SK-N-SH (cell line): ENCODE measurements at regions not wholly inside any gene's neighbourhood (a gene's known extent, or its start where the extent isn't known, plus 50 kb on each side); places are given as distances from the start of the nearest gene placed in this dataset.

Experiments
- CTCF ChIA-PET: fragments of 300-600, 350-600 bp; formaldehyde crosslinking; extraction: SDS; loops from one replicate; lab custom pipeline; 2021; lab: Yijun Ruan, JAX
- POLR2A ChIA-PET: fragments of 350-600 bp; sonication (Branson Sonifier 250); formaldehyde crosslinking; extraction: SDS; loops from one replicate; lab custom pipeline; 2020; ENCODE audit warnings: antibody characterized with exemption, inconsistent platforms; lab: Yijun Ruan, JAX
- DNase-seq: peaks from one replicate; pipeline ENCODE4 v3.0.0; 2012
- H2AFZ ChIP-seq: fragments of 200-600 bp; sonication (generic); 2 replicates; pipeline ENCODE4 v1.8.1; 2016; ENCODE audit warnings: antibody characterized with exemption, mild to moderate bottlenecking, low read depth
- H3F3A ChIP-seq: fragments of 200-600 bp; sonication (generic); replicated peaks from 2 replicates; pipeline ENCODE3; 2016; ENCODE audit warnings: antibody characterized with exemption, mild to moderate bottlenecking; ENCODE audit not compliant: insufficient read depth
- H3K27ac ChIP-seq, 2 experiments: fragments of 200-500 bp in 1 of 2; fragments of 200-600 bp in 1 of 2; sonication (Bioruptor generic) in 1 of 2; sonication (generic), shearing (Covaris generic) in 1 of 2; 2 replicates each; pipeline versions ENCODE4 v1.5.1 to v1.6.1; 2014 to 2016; ENCODE audit warnings: low read depth in 2 of 2, inconsistent platforms in 1 of 2, low read length in 1 of 2, mild to moderate bottlenecking in 1 of 2, mixed read lengths in 1 of 2
- H3K27me3 ChIP-seq: fragments of 200-600 bp; sonication (generic), shearing (Covaris generic); 2 replicates; pipeline ENCODE4 v1.6.1; 2016; ENCODE audit warnings: mixed run types; ENCODE audit not compliant: insufficient read depth
- H3K36me3 ChIP-seq, 2 experiments: fragments of 200-500 bp in 1 of 2; fragments of 200-600 bp in 1 of 2; sonication (Bioruptor generic) in 1 of 2; sonication (generic) in 1 of 2; replicated peaks in 1 of 2; 2 replicates each; pipeline versions ENCODE3 to v1.5.1; 2014 to 2016; ENCODE audit warnings: low read length in 1 of 2, mild to moderate bottlenecking in 1 of 2; ENCODE audit not compliant: insufficient read depth in 2 of 2, control insufficient read depth in 1 of 2
- H3K4me1 ChIP-seq, 2 experiments: fragments of 200-500 bp in 1 of 2; fragments of 200-600 bp in 1 of 2; sonication (Bioruptor generic) in 1 of 2; sonication (generic), shearing (Covaris generic) in 1 of 2; 2 replicates each; pipeline versions ENCODE4 v1.5.1 to v1.6.1; 2014 to 2016; ENCODE audit warnings: low read depth in 1 of 2, low read length in 1 of 2, mixed run types in 1 of 2; ENCODE audit not compliant: insufficient read depth in 2 of 2, control insufficient read depth in 1 of 2
- H3K4me2 ChIP-seq: fragments of 200-600 bp; sonication (generic), shearing (Covaris generic); 2 replicates; pipeline ENCODE4 v1.6.1; 2017; ENCODE audit warnings: mixed run types
- H3K4me3 ChIP-seq, 2 experiments: fragments of 200-500 bp in 1 of 2; fragments of 200-600 bp in 1 of 2; sonication (Bioruptor generic) in 1 of 2; sonication (generic), shearing (Covaris generic) in 1 of 2; 2 replicates each; pipeline versions ENCODE4 v1.5.1 to v1.8.1; 2014 to 2016; ENCODE audit warnings: low read depth in 2 of 2, inconsistent platforms in 1 of 2, low read length in 1 of 2, mild to moderate bottlenecking in 1 of 2, mixed read lengths in 1 of 2, moderate library complexity in 1 of 2
- H3K79me2 ChIP-seq: fragments of 200-600 bp; sonication (generic); 2 replicates; pipeline ENCODE4 v1.8.1; 2017; ENCODE audit warnings: mild to moderate bottlenecking; ENCODE audit not compliant: insufficient read depth
- H3K9ac ChIP-seq: fragments of 200-600 bp; sonication (generic); 2 replicates; pipeline ENCODE4 v1.6.1; 2017; ENCODE audit warnings: mixed run types
- H3K9me2 ChIP-seq: fragments of 200-600 bp; sonication (generic); 2 replicates; pipeline ENCODE4 v1.6.1; 2017; ENCODE audit warnings: mixed run types
- H3K9me3 ChIP-seq: fragments of 200-600 bp; sonication (generic); 2 replicates; pipeline ENCODE4 v1.6.1; 2017; ENCODE audit warnings: mixed run types, mild to moderate bottlenecking, moderate library complexity
- H4K20me1 ChIP-seq: fragments of 200-600 bp; sonication (generic); 2 replicates; pipeline ENCODE4 v1.6.1; 2017; ENCODE audit warnings: mild to moderate bottlenecking, mixed run types; ENCODE audit not compliant: insufficient read depth
- CHD2 ChIP-seq: fragments of 150-350 bp; IDR thresholded peaks from 2 replicates; pipeline ENCODE4 v1.6.1; 2018; ENCODE audit warnings: low read length; ENCODE audit not compliant: partially characterized antibody
- ELF1 ChIP-seq: IDR thresholded peaks from 2 replicates; pipeline ENCODE4 v1.4.0; 2012
- FOSL2 ChIP-seq: IDR thresholded peaks from 2 replicates; pipeline ENCODE4 v1.4.0; 2012; ENCODE audit warnings: low read depth, mild to moderate bottlenecking, moderate library complexity, borderline replicate concordance
- FOXJ3 ChIP-seq: sonication (generic); formaldehyde crosslinking; IDR thresholded peaks from 2 replicates; pipeline ENCODE4 v1.5.1; 2020; ENCODE audit warnings: mild to moderate bottlenecking, missing genetic modification reagents
- GABPA ChIP-seq: IDR thresholded peaks from 2 replicates; pipeline ENCODE4 v1.4.0; 2012; ENCODE audit warnings: low read depth, mild to moderate bottlenecking
- GATA2 ChIP-seq: sonication (generic); formaldehyde crosslinking; IDR thresholded peaks from 2 replicates; pipeline ENCODE4 v1.5.0; 2020; ENCODE audit warnings: mild to moderate bottlenecking, missing genetic modification reagents
- JUND ChIP-seq: IDR thresholded peaks from 2 replicates; pipeline ENCODE4 v1.4.0; 2012
- RCOR1 ChIP-seq: fragments of 150-350 bp; IDR thresholded peaks from 2 replicates; pipeline ENCODE4 v1.6.1; 2017; ENCODE audit warnings: antibody characterized with exemption, low read length
- RFX5 ChIP-seq: IDR thresholded peaks from 2 replicates; pipeline ENCODE4 v1.6.1; 2012; ENCODE audit warnings: mild to moderate bottlenecking, improper control_type of control experiment, low read length
- SIN3A ChIP-seq: IDR thresholded peaks from 2 replicates; pipeline ENCODE4 v1.6.1; 2012; ENCODE audit warnings: low read depth, mild to moderate bottlenecking, low read length, moderate library complexity, borderline replicate concordance
- TCF12 ChIP-seq: IDR thresholded peaks from 2 replicates; pipeline ENCODE4 v1.4.0; 2012
- YY1 ChIP-seq: IDR thresholded peaks from 2 replicates; pipeline ENCODE4 v1.4.0; 2012; ENCODE audit warnings: low read depth, mild to moderate bottlenecking
- WGBS: methylation state at CpG from one replicate; pipeline ENCODE4 v1.1.6; 2017; ENCODE audit warnings: low lambda C conversion rate; 5-methylcytosine and 5-hydroxymethylcytosine counted together
- TF ChIP-seq, protein P1 (sequence below): fragments of 150-350 bp; IDR thresholded peaks from 2 replicates; pipeline ENCODE4 v1.6.1; 2016; ENCODE audit warnings: mild to moderate bottlenecking, low read depth, low read length
- TF ChIP-seq, protein P2 (sequence below): IDR thresholded peaks from 2 replicates; pipeline ENCODE4; 2012

DNA sequence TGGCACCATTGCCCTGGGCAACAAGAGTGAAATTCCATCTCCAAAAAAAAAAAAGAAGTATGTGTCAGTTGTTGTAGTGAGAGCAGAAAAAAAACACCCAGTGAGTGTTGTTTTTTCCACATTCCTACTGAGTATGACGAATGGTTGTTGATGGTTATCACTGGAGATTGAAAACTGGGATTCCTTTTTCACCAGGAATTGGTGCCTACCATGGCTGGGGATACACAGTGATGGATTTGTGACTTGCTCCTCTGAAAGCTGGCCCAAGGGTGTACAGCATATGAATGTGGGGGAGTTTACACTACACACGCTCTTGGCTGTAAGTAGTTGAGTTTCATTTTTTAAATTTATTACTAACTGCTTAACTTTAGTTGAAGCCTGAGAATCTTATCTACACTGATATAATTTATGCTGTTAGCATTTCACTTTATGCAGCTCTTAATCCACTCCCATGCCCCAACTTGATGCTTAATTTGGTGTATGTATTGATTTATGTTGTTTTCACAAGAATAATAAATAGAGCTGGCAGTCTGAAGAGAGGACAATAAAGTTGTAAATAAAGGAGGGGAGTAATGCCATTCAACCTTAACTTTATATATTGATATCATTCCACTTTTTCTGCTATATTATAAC lies 56.0 kb upstream of the MME start (continued):
- TF ChIP-seq FOSL2 = peak; percentile 45; the same call in 1 of the 2 replicates

DNA sequence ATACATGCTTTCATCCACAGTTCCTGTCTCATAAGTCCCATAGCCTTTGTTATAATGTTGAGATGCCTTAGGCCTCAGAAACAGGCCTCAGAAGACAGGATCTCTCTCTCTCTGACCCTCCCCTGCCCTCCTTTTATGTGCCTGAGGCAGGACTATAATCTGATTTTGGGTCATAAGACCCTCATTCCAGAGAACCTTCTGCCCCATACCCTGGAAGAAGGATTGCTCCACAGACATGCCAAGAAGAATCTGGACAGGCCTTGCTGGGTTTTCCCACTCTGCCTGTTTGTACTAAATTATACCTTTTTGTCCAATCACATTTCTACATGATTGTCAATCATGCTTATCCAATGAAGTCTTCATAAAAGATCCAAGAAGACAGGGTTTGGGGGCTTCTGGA lies 57.2 kb upstream of the MME start:
- H2AFZ ChIP-seq = no peak overlapping the region
- H3K27ac ChIP-seq = no peak overlapping the region
- no peak for DNase-seq
- H3K4me1 ChIP-seq = no peaks in the 10 kb centered on the region
- H3K9ac ChIP-seq = no peak overlapping the region
- H4K20me1 ChIP-seq = no peaks in the 10 kb centered on the region
- no peaks in the 10 kb centered on the region for H3F3A ChIP-seq
- H3K9me3 ChIP-seq = no peaks in the 10 kb centered on the region
- no peaks in the 10 kb centered on the region for H3K27me3 ChIP-seq
- CTCF ChIA-PET = no interaction called here
- H3K4me2 ChIP-seq = no peak overlapping the region
- no peak overlapping the region for H3K4me3 ChIP-seq
- TF ChIP-seq ELF1 (no peak), FOXJ3 (CRISPR knock-in tag) (no peak), CHD2 (no peak), JUND (no peak), SIN3A (no peak)
- POLR2A ChIA-PET = interaction anchor here (0.6 kb wide), 1 partner anchor 22 kb away, joined by 3 read pairs; no protein-coding TSS in a partner anchor
- no peaks in the 10 kb centered on the region for H3K36me3 ChIP-seq
- no peaks in the 10 kb centered on the region for H3K79me2 ChIP-seq
- H3K9me2 ChIP-seq = no peaks in the 10 kb centered on the region

DNA sequence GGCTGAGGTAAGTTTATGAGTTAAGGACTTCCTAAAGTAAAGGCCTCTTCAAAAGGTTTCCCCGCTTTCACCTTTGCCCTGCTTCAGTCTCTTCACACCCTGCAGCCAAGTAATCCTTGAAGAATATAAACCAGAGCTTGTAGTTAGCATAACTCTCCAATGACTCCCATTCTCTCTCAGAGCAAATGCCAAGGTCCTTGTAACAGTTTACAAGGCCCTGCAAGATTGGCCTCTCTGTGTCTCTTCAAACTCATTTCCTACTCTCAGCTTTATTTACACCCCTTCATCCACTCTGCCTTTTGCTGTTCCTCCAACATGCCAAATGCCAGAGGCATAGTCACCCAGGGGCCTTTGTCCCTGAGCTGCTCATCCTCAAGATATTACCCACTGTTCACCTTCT lies 60.5 kb upstream of the MME start:
- 73% methylated on average over 1 of the region's 1 CpG for WGBS
- no peaks in the 10 kb centered on the region for H3K9me3 ChIP-seq
- H4K20me1 ChIP-seq = no peaks in the 10 kb centered on the region
- no peaks in the 10 kb centered on the region for H3K36me3 ChIP-seq
- no peak for TF ChIP-seq RFX5
- TF ChIP-seq TCF12 = 0 out of 2 replicates have a peak, but pooled peaks have one; percentile 8
- no peaks in the 10 kb centered on the region for H3K9me2 ChIP-seq
- DNase-seq = no peak
- POLR2A ChIA-PET = no interaction called here
- H3K79me2 ChIP-seq = no peaks in the 10 kb centered on the region
- no peaks in the 10 kb centered on the region for H3K27me3 ChIP-seq
- no peak overlapping the region for H3K4me3 ChIP-seq
- CTCF ChIA-PET = no interaction called here
- no peak overlapping the region for H3K4me2 ChIP-seq
- no peaks in the 10 kb centered on the region for H3F3A ChIP-seq
- no peaks in the 10 kb centered on the region for H3K4me1 ChIP-seq
- H3K27ac ChIP-seq = no peak overlapping the region
- H2AFZ ChIP-seq = no peak overlapping the region
- H3K9ac ChIP-seq = no peak overlapping the region

DNA sequence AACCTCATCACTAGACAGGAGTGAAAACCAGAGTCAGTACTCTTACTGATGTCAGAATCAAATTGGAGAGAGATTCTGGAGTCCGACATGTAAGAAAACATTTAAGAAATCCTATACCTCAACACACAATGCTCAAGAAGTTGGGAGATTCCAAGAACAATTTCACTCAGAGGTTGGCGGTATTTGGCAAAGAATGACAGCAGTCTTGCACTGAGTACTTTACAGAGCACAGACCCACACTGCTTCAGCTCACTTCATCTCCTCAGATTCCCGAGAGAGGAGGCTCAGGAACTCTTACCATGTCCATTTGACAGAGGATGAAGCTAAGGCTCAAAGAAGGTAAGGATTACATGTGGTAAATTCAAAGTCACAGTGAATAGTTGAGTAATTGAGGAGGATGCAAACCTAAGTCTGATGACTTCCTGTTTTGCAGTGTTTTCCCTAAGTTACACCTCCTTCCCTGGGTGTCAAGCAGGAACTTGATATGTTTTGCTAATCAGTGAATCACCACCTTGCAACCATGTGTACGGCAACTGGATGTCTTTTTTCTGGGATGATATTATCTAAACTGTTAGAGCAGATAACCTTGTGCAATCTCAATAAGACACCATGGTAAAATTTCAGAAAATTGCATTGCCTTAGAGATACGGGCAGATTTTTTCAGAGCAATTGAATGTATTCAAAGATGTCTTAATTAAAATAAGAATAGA lies 61.3 kb upstream of the MME start:
- TF ChIP-seq RFX5 = no peak
- no peak for TF ChIP-seq JUND
- no peak for TF ChIP-seq FOSL2
- TF ChIP-seq, protein P1, sequence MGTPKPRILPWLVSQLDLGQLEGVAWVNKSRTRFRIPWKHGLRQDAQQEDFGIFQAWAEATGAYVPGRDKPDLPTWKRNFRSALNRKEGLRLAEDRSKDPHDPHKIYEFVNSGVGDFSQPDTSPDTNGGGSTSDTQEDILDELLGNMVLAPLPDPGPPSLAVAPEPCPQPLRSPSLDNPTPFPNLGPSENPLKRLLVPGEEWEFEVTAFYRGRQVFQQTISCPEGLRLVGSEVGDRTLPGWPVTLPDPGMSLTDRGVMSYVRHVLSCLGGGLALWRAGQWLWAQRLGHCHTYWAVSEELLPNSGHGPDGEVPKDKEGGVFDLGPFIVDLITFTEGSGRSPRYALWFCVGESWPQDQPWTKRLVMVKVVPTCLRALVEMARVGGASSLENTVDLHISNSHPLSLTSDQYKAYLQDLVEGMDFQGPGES = no peak
- TF ChIP-seq YY1 = no peak
- TF ChIP-seq, protein P2, sequence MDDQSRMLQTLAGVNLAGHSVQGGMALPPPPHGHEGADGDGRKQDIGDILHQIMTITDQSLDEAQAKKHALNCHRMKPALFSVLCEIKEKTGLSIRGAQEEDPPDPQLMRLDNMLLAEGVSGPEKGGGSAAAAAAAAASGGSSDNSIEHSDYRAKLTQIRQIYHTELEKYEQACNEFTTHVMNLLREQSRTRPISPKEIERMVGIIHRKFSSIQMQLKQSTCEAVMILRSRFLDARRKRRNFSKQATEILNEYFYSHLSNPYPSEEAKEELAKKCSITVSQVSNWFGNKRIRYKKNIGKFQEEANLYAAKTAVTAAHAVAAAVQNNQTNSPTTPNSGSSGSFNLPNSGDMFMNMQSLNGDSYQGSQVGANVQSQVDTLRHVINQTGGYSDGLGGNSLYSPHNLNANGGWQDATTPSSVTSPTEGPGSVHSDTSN = no peak
- no peak for TF ChIP-seq GABPA
- TF ChIP-seq CHD2 = no peak
- no peak for TF ChIP-seq GATA2 (CRISPR knock-in tag)
- no peak for TF ChIP-seq RCOR1
- TF ChIP-seq, all 33 proteins: peak for 0
- no peak for DNase-seq
- no peak overlapping the region for H2AFZ ChIP-seq
- no peak overlapping the region for H3K27ac ChIP-seq
- WGBS = 70% methylated on average over 5 of the region's 5 CpGs
- ChIA-PET POLR2A (no interaction called here), CTCF (no interaction called here)
- no peaks in the 10 kb centered on the region for H3K4me1 ChIP-seq
- no peaks in the 10 kb centered on the region for H3K27me3 ChIP-seq
- H3F3A ChIP-seq = no peaks in the 10 kb centered on the region
- no peaks in the 10 kb centered on the region for H3K9me2 ChIP-seq
- H3K9ac ChIP-seq = no peak overlapping the region
- H3K79me2 ChIP-seq = no peaks in the 10 kb centered on the region
- H3K9me3 ChIP-seq = no peaks in the 10 kb centered on the region
- no peak overlapping the region for H3K4me2 ChIP-seq
- H4K20me1 ChIP-seq = no peaks in the 10 kb centered on the region
- H3K4me3 ChIP-seq = no peak overlapping the region
- no peaks in the 10 kb centered on the region for H3K36me3 ChIP-seq
